Endothelial cell of hepatic sinusoid (primary cell): ENCODE measurements at regions not wholly inside any gene's neighbourhood (a gene's known extent, or its start where the extent isn't known, plus 50 kb on each side); places are given as distances from the start of the nearest gene placed in this dataset.
"Not testable (repeated sequence)": the region's sequence is repeated elsewhere in the genome, so short reads cannot be mapped to it uniquely, and the experiment has no call there.

ENCODE experiments used
- in situ Hi-C: cut with HindIII; loops from 2 replicates; pipeline ENCODE4 v1.10.0; 2017; ENCODE audit warnings: low sequenced_read_pairs

DNA sequence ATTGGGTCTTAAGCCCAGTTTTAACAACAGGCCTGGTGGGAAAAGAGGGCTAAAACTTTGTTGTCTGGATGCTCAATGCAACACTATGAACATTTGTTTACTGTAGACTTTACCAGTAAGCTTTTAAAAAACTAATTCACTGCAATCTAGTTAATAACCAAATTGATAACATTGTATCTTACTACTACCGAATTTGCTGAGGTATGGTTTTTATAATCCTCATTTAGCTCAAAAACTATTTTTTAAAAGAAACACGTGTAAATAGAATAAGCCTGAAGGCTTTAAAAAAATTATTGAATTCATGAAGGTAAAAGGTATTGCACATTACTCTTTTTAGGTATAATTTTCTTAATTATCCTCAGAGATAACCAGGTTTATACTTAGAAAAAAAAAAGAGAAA, 500.6 kb downstream of the RWDD3 start:
- in situ Hi-C loops: no loop called here

DNA sequence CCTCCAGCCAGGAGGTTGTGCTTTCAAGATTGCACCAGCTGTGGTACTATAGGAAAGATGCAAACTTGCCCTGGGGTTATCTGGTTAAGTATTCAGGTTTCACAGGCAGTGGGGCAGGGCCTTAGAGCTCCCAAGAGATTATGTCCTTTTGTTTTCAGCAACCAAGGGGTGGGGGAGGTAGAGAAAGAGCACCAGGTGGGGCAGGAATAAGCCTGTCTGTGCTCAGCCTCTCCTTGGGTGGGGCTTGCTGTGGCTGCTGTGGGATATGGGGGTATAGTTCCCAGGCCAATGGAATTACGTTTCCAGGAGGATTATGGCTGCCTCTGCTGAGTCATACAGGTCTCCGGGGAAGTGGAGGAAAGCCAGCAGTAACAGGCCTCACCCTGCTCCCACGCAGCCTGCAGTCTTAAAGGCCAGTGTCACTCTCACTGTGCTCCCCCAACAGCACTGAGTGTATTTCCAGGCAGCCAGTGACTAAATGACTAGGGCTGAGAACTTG, 508.6 kb downstream of the RWDD3 start:
- in situ Hi-C loops: no loop called here

DNA sequence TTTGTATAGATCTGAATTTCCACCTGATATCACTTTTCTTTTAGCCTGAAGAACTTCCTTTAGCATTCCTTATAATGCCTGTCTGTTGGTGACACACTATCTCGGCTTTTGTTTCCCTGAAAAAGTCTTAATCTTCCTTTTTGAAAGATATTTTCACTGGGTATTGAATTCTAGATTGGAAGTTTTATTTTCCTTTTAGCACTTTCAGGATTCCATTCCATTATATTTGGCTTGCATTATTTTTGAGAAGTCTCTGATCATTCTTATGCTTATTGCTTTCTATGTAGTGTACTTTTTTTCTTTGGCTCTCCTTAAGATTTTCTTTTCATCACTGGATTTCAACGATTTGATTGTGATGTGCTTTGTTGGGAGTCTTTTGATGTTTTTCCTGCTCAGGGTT, 510.7 kb downstream of the RWDD3 start:
- in situ Hi-C loops: no loop called here

DNA sequence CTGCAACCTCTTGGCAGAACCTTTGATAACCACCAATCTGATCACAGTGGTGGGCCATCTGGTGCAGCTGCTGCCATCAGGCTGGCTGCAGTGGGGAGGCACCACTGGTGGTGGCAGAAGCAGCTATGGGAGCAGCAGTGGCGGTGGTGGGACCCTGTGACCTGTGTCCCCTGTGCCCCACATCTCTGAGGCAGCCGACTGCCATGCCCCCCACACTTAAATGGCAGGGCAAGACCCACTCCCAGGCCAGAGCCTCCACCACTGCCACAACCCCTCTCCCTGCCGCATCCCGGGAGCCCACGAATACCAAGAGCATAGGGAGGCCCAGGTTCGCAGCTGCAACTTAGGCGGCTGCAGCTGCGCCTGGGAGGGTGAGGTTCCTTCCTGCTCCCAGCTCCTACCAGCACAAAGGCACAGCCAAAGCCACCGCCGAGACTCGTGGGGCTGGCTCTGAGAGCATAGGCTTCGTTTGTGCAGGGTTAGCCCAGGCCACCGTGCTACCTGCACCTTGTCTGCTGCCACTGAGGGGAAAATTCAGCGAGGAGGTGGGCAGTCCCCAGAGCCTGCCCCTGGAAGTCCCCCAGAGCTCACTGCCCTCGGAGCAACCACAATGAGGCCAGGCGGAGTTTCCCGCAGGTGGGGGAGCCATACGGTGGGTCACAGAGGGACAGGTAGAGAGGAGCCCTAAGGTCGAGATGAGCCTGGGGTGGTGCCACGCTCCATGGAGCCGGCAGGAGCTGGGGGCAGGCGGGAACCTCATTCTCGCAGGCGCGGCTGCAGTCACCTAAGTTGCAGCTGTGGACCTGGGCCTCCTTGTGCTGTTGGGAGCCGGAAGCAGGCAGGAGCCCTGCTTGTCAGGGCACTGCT, 518.7 kb downstream of the RWDD3 start:
- in situ Hi-C loops: no loop called here

DNA sequence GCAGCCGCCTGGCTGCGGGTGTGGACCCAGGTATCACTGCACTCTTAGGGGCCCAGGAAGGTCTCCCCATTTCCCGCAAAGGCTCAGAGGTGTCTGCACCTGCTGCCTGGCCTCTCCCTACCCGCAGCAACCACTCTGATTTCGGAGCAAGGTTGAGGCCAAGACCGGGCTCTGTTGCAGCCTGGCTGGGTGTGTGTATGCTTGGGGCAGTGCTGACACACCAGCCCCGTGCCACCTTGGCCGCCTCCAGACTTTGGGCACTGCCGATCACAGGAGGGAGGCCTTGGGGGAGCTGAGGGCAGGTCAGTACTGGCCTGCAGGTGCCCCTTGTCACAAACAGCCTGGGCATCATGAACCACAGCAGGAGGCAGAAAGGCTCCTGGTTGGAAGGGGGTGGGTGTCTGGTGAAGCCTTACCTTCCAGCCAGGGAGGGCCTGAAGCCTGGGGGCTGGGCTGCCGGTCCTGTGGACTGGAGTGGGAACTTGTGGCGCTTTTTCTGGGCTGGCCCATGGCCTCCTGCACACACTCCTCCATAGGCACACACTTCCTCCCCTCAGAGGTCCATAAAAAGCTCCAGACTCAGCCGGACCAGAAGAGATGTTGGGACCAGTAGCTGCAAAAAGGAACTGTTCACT, 519.5 kb downstream of the RWDD3 start:
- in situ Hi-C loops: no loop called here

DNA sequence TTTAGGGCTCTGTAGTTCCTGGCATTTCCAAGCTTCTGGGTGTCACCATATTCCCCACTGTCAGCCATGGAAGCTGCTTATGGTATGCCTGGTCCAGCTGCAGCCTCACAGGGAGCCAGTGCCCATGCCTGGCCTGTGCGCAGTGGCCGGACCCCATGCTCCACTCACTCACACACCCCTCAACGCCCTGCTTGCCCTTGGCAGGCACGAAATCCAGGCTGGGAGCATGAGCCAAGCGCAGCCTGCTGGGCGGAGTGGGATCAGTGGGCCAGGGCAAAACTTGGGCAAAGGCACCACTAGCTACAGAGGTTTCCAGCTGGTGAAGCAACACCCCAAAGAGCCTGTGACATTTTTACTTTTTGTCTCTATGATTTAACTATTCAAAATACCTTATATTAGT, 520.4 kb downstream of the RWDD3 start:
- in situ Hi-C loops: no loop called here

DNA sequence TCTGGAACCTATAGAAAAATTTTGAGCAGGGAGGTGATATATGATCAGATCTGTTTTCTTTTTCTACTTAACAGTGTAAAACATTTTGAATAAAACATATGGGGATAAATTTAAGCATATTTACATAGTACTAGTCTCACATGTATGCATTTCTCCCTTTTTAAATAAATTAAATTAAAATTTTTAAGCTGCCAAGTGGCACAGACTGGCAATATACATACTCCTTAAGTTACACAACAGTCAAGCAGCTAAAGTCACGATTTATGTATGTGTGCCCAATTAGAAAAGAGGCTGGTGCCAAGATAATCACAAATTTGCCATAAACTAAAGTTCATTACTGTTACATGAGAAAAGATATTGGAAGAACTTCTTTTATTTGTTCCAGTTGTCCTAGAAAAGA, 532.0 kb downstream of the RWDD3 start:
- in situ Hi-C loops: no loop called here

DNA sequence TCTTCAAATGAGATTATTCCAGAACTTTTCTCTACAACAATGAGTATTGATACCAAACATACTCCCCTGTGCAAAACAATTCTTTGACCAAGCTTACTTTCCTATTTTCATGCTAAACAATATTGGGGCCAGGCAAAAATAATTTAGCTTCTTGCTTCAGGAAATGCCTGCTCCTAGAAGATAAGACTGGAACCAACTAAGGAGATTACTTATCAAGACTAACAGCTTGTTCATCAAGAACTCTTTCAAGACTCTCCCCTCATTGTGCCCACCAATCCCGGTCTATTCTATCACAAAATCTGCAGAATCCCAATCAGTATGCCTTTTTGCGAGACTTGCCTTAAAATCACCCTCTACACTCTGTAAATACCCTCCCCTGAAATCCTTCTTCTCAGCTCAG, 536.6 kb downstream of the RWDD3 start:
- in situ Hi-C loops: no loop called here

DNA sequence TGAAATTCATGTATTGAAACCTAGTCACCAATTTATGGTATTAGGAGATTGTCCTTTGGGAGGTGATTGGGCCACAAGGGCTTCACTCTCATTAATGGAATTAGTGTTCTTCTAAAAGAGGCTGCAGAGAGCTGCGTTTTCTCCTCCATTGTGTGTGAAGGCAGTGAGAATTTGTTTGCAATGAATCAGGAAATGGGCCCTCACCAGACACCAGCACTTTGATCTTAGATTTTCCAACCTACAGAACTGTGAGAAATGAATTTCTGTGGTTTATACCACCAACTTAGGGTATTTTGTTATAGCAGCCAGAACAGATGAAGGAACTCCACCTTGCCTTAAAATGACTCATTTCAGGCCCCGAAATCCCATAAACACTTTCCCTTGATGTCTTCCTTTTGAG, 544.2 kb downstream of the RWDD3 start:
- in situ Hi-C loops: no loop called here

DNA sequence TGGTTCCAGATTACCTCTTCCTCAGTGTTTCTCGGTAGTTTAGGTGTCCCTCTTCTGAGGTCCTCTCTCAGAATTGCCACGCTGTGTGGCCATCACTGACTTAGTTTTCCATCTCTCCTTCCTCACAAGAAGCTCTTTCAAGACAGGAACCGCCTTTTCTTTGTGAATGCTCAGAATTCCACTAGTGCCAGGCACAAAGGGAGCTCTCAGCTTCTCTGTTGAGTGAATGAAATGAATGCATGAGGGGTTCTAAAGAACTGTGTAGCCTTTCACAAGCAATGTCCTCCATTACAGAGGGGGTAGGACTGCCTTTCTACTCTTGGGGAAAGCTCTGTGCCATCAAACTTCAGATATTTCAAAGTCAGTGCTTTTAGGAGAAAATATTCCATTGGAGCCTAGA, 546.8 kb downstream of the RWDD3 start:
- in situ Hi-C loops: no loop called here

DNA sequence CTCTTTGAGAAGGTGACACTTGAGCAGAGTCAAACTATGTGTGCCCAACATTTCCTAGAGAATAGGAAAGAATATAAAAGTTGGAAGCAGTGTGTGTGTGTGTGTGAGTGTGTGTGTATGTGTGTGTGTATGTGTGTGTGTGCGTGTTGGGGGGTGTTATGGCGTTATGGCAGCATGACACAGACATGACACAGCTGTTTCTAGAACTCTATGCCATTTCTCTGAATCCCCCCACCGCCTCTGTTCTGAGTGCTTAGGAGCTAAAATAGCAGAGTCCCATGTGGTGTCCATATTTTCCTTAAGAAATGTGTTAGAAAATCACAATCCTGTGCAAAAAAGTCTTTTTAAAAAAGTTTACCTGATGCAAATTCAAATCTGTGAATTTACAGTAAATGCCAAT, 556.1 kb downstream of the RWDD3 start:
- in situ Hi-C loops: no loop called here

DNA sequence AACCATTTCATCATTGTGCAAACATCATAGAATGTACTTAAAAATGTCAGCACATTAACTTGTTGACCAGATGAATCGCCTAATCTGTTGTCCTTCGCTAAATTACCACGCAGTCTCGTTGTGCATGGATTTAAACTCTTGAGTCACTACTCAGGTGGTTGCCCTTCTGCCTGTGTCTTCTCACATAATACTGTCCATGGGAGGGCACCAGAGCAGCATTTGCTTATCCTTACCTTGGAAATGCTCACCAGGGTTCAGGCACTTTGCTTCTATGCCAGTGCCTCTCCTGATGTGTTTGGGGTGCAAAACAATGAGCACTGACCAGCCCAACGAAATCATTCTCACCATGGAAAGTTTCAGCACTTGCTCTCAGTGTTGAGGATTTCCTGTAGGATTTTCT, 559.9 kb downstream of the RWDD3 start:
- in situ Hi-C loops: no loop called here

DNA sequence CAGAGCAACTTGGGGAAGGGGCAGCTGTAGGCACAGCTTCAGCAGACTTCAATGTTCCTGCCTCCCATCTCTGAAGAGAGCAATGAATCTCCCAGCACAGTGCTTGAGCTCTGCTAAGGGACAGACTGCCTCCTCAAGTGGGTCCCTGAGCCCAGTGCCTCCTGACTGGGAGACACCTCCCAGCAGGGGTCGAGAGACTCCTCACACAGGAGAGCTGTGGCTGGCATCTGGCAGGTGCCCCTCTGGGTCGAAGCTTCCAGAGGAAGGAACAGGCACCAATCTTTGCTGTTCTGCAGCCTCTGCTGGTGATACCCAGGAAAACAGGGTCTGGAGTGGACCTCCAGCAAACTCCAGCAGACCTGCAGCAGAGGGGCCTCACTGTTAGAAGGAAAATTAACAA, 563.8 kb downstream of the RWDD3 start:
- in situ Hi-C loops: not testable (repeated sequence)

DNA sequence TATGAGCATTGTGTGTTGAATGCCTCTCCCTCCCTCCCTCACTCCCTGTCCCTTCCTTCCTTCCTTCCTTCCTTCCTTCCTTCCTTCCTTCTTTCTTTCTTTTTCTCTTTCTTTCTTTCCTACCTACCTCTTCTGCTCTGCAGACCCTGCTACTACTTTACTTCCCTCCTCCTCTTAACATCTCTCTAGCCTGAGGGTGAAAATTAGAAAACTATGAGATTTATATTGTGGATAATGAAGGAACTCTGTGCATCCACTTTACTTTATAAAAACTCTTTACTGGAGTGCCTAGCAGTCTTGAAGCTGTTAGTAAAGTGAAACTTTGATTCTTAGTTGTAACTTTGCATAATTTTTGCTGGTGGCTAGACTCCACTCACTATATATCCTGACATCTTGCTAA, 572.2 kb downstream of the RWDD3 start:
- in situ Hi-C loops: no loop called here

DNA sequence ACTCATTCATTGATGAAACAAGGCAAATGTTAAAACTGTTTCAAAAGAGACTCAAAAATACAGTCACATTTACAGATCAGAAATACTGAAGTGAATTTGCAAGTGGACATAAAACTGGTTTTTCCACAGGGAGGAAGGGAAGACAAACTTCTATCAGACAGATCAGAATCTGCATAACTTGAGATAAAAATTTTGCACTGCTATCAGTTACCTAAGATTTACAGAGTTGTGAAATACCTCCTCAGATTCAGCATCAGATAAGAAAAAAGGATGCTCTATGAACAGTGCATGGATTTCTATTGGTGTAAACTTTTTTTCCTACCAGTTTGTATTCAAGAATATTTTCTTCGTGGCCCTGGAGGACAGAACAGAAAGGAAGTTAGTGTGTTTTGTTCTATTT, 575.4 kb downstream of the RWDD3 start:
- in situ Hi-C loops: no loop called here

DNA sequence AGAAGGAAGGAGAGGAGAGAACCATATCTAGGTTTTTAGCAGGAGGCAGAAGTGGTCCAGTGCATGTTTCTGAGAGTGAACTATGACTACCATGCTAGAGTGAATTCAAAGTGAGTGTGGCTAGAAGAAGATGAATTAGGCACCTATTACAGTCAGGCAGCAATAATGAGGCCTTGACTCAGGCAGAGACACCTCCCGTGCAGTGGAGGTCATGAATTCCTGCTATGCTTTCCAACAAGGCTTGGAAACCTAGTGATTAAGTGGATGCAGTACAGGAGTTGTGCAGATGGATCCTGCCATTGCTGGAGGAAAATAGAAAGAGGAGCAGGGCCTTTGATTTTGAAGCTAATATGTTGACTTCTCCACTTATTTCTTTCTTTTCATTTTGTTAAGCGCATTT, 581.5 kb downstream of the RWDD3 start:
- in situ Hi-C loops: no loop called here

DNA sequence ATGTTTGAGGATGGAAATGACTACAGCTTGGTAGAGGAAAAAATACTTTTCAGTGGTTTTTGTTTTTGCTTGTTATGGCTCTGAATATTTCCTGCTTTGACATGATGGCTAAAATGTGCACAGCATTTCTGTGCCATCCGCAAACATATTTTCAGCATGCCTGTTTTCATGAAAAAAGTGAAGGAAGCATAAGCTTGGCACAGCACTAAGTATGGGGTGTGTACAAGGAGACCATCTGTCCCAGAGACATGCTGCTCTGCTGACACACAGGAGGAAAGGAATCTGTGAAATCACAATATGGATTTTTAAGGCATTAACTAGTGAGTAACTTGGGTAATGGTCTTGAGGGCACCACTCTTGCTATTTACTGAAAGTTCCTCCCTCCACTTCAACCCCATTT, 595.5 kb downstream of the RWDD3 start:
- in situ Hi-C loops: no loop called here

DNA sequence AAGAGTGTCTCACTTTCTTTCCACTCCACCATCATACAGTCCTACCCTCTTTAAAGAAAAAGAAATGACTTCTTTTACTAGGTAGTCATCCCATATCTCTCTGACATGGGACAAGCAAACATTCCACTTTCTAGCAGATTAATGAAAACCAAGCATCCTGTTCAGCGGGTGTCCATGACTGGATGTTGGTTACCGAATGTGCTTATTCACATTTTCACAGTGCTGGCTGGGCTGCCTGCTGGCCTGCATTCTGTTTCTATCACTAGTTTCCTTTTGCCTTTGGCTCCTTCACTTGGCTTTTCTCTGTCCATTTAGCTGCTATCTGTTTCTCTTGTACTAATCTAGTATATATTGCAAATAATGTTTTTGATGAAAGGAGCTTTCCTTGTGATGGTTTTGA, 598.4 kb downstream of the RWDD3 start:
- in situ Hi-C loops: no loop called here

DNA sequence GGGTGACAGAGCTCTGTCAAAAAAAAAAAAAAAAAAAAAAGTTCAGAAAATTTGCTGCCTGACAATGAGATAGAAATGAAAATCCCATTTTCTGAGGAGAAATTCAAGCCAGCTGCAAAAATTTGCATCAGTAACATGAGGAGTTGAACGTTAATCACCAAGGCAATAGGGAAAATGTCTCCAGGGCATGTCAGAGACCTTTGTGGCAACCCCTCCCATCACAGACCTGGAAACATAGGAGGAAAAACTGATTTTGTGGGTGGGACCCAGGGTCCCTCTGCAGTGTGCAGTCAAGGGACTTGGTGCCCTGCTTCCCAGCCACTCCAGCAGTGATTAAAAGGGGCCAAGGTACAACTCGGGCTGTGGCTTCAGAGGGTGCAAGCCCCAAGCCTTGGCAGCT, 615.4 kb downstream of the RWDD3 start:
- in situ Hi-C loops: no loop called here

DNA sequence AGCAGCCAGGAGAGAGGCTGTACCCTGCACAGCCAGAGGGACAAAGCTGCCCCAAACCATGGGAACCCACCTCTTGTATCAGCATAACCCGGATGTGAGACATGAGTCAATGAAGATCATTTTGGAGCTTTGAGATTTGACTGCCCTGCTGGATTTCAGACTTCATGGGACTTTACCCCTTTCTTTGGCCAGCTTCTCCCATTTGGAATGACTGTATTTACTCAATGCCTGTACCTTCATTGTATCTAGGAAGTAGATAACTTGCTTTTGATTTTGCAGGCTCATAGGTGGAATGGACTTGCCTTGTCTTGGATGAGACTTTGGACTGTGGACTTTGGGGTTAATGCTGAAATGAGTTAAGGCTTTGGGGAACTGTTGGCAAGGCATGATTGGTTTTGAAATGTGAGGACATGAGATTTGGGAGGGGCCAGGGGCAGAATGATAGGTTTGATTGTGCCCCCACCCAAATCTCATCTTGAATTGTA, 616.2 kb downstream of the RWDD3 start:
- in situ Hi-C loops: no loop called here

DNA sequence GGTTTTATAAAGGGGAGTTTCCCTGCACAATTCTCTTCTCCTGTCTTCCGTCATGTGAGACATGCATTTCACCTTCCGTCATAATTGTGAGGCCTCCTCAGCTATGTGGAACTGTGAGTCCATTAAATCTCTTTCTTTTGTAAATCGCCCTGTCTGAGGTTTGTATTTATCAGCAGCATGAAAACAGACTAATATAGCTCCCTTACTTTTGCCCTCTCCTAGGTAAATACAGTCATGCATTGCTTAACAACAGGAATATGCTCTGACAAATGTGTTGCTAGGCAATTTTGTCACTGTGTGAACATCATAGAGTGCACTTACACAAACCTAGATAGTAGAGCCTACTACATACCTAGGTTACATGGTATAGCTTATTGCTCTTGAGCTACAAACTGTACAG, 616.8 kb downstream of the RWDD3 start:
- in situ Hi-C loops: no loop called here

DNA sequence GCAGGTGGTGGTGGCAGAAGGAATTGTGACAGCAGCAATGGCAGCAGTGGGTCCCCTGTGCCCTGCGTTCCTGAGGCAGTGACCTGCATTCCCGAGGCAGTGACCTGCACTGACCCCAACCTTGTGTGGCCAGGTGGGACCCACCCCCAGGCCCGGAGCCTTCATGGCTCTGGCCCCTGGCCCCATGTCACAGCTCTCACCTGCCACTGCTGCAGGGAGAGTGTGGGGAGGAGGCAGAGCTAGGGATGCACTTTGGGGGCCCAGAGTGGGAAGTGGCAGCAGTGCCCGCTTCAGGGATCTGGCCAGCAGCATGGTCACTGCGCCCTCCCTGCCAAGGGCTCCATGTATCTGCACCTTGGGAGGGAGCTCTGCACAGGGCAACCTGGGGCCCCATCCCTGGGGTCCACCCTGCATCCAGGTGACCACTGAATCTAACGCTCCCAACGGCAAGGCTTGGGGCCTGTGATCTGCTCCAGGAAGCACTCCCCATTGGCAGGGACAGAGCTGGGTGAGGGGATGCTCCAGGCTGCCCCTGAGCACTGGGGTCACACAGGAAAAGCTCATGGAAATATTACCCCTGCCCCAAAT, 618.6 kb downstream of the RWDD3 start:
- in situ Hi-C loops: no loop called here
